Stimulated activated effector memory CD8-positive, alpha-beta T cell treated with anti-CD3 and anti-CD28 coated beads, Interleukin-12 subunit alpha, Interleukin-12 subunit beta, amount 100 ng/mL, for 72 hours (primary cell): ENCODE measurements at regions not wholly inside any gene's neighbourhood (a gene's known extent, or its start where the extent isn't known, plus 50 kb on each side); places are given as distances from the start of the nearest gene placed in this dataset.

Experiments used
- ATAC-seq: fragments of 150-1000 bp; cut with Tn5 transposase; 2 replicates; pipeline ENCODE4 v1.10.0; 2021
- DNase-seq, 2 donors: peaks; one replicate each; pipeline ENCODE4 v3.0.0; 2021 to 2022; ENCODE audit warnings: low spot score in 2 of 2
- H3K27ac Mint-ChIP-seq: one replicate; pipeline ENCODE4 v1.8.0; 2022; ENCODE audit warnings: mild to moderate bottlenecking, mixed read lengths
- H3K36me3 Mint-ChIP-seq: one replicate; pipeline ENCODE4 v1.8.0; 2022; ENCODE audit warnings: mild to moderate bottlenecking, mixed read lengths
- H3K4me1 Mint-ChIP-seq: one replicate; pipeline ENCODE4 v1.8.0; 2022; ENCODE audit warnings: mixed read lengths
- H3K4me3 Mint-ChIP-seq: one replicate; pipeline ENCODE4 v1.8.0; 2022; ENCODE audit warnings: mild to moderate bottlenecking, mixed read lengths
- H3K9me3 Mint-ChIP-seq: one replicate; pipeline ENCODE4 v1.8.0; 2022; ENCODE audit warnings: mixed read lengths

- DNase-seq (peak; percentile 79 to 88), ATAC-seq (peak; percentile 88)
- Mint-ChIP-seq H3K4me3 (no peak overlapping the region), H3K9me3 (no peaks in the 10 kb centered on the region), H3K27ac (no peak overlapping the region), H3K36me3 (no peaks in the 10 kb centered on the region), H3K4me1 (peaks cover 16% of the 10 kb centered on the region)
These were observed 51.5 kb upstream of the LRRC32 start for GRCh38 chr11:76721755-76722677.

- Mint-ChIP-seq H3K4me3 (no peak overlapping the region), H3K36me3 (no peaks in the 10 kb centered on the region), H3K27ac (no peak overlapping the region), H3K4me1 (peaks cover 16% of the 10 kb centered on the region), H3K9me3 (no peaks in the 10 kb centered on the region)
- ATAC-seq (no peak), DNase-seq (no peak)
These were observed 52.6 kb upstream of the LRRC32 start for GRCh38 chr11:76723142-76723541.

GRCh38 chr11:76723548-76723947, 53.0 kb upstream of the LRRC32 start:
- peak; percentile 49 for ATAC-seq
- H3K9me3 Mint-ChIP-seq = no peaks in the 10 kb centered on the region
- H3K36me3 Mint-ChIP-seq = no peaks in the 10 kb centered on the region
- peaks cover 16% of the 10 kb centered on the region for H3K4me1 Mint-ChIP-seq
- H3K4me3 Mint-ChIP-seq = no peak overlapping the region
- no peak overlapping the region for H3K27ac Mint-ChIP-seq
- DNase-seq = no peak

GRCh38 chr11:76724171-76724768, 53.7 kb upstream of the LRRC32 start:
- ATAC-seq = no peak
- H3K9me3 Mint-ChIP-seq = no peaks in the 10 kb centered on the region
- DNase-seq = no peak
- peaks cover 16% of the 10 kb centered on the region for H3K4me1 Mint-ChIP-seq
- H3K36me3 Mint-ChIP-seq = no peaks in the 10 kb centered on the region
- no peak overlapping the region for H3K4me3 Mint-ChIP-seq
- H3K27ac Mint-ChIP-seq = no peak overlapping the region

- H3K36me3 Mint-ChIP-seq = no peaks in the 10 kb centered on the region
These were observed 54.9 kb upstream of the TSKU start for GRCh38 chr11:76728227-76728626.

GRCh38 chr11:76728778-76729177, 54.4 kb upstream of the TSKU start:
- no peaks in the 10 kb centered on the region for H3K36me3 Mint-ChIP-seq
- H3K27ac Mint-ChIP-seq = no peak overlapping the region
- H3K4me1 Mint-ChIP-seq = no peaks in the 10 kb centered on the region
- H3K9me3 Mint-ChIP-seq = no peaks in the 10 kb centered on the region
- no peak overlapping the region for H3K4me3 Mint-ChIP-seq
- DNase-seq = no peak
- ATAC-seq = peak; percentile 72

More at GRCh38 chr11:76728227-76728626, 54.9 kb upstream of the TSKU start:
- Mint-ChIP-seq H3K4me1 (no peaks in the 10 kb centered on the region), H3K9me3 (no peaks in the 10 kb centered on the region), H3K27ac (no peak overlapping the region), H3K4me3 (no peak overlapping the region)
- ATAC-seq (no peak), DNase-seq (no peak)

GRCh38 chr11:76729214-76729613, 53.9 kb upstream of the TSKU start:
- DNase-seq = no peak
- Mint-ChIP-seq H3K36me3 (no peaks in the 10 kb centered on the region), H3K27ac (no peak overlapping the region), H3K4me3 (no peak overlapping the region), H3K4me1 (no peaks in the 10 kb centered on the region), H3K9me3 (no peaks in the 10 kb centered on the region)
- ATAC-seq = no peak

GRCh38 chr11:76730887-76731565, 52.1 kb upstream of the TSKU start:
- peak overlapping the region; percentile 79 for H3K27ac Mint-ChIP-seq
- no peaks in the 10 kb centered on the region for H3K4me1 Mint-ChIP-seq
- H3K4me3 Mint-ChIP-seq = no peak overlapping the region
- no peak for ATAC-seq
- no peaks in the 10 kb centered on the region for H3K36me3 Mint-ChIP-seq
- no peaks in the 10 kb centered on the region for H3K9me3 Mint-ChIP-seq
- no peak for DNase-seq

GRCh38 chr11:76732643-76733042, 50.5 kb upstream of the TSKU start:
- no peaks in the 10 kb centered on the region for H3K9me3 Mint-ChIP-seq
- ATAC-seq = no peak
- no peaks in the 10 kb centered on the region for H3K4me1 Mint-ChIP-seq
- no peak overlapping the region for H3K4me3 Mint-ChIP-seq
- no peaks in the 10 kb centered on the region for H3K36me3 Mint-ChIP-seq
- no peak for DNase-seq
- no peak overlapping the region for H3K27ac Mint-ChIP-seq
